Ovary (tissue), 7 donors: ENCODE measurements at regions not wholly inside any gene's neighbourhood (a gene's known extent, or its start where the extent isn't known, plus 50 kb on each side); places are given as distances from the start of the nearest gene placed in this dataset.

ENCODE experiments used
- DNase-seq, 5 donors: peaks; one replicate each; pipeline ENCODE4 v3.0.0-alpha.2; 2019 to 2020
- H3K27ac ChIP-seq, 2 donors: fragments of 200-600 bp; one replicate each; pipeline versions ENCODE4 v1.5.1 to v1.8.0; 2019 to 2022
- H3K27me3 ChIP-seq: fragments of 200-600 bp; one replicate; pipeline ENCODE4 v1.8.0; 2022
- H3K36me3 ChIP-seq: fragments of 200-600 bp; sonication (generic); one replicate; pipeline ENCODE4 v1.5.1; 2019
- H3K4me1 ChIP-seq: one replicate; pipeline ENCODE4 v1.8.1; 2013; ENCODE audit warnings: mild to moderate bottlenecking, moderate library complexity; ENCODE audit not compliant: insufficient read depth
- H3K4me3 ChIP-seq: fragments of 200-600 bp; sonication (generic); one replicate; pipeline ENCODE4 v1.5.1; 2017
- H3K9me3 ChIP-seq, 2 donors: fragments of 200-600 bp in 1 of 2; sonication (generic) in 1 of 2; one replicate each; pipeline versions ENCODE4 v1.5.1 to v1.8.1; 2013 to 2019; ENCODE audit warnings: mild to moderate bottlenecking in 1 of 2, moderate library complexity in 1 of 2
- CTCF ChIP-seq, 3 donors: fragments of 450-650 bp in 2 of 3; fragments of 200-600 bp in 1 of 3; IDR thresholded peaks; one replicate each; pipeline versions ENCODE4 v1.5.1 to v1.8.0; 2016 to 2022; ENCODE audit warnings: antibody characterized with exemption in 3 of 3, mild to moderate bottlenecking in 1 of 3
- EP300 ChIP-seq: sonication (generic); formaldehyde crosslinking; IDR thresholded peaks from one replicate; pipeline ENCODE4 v1.6.1; 2017; ENCODE audit warnings: antibody characterized with exemption
- POLR2A ChIP-seq: fragments of 450-650 bp; IDR thresholded peaks from one replicate; pipeline ENCODE4 v1.6.1; 2017; ENCODE audit warnings: antibody characterized with exemption, mild to moderate bottlenecking, moderate library complexity
- WGBS, 3 donors: extraction: QIAGEN DNeasy Blood & Tissue Kit in 1 of 3; methylation state at CpG; one replicate each; pipeline versions ENCODE4 v1.1.5 to v1.1.7; 2013 to 2017; 5-methylcytosine and 5-hydroxymethylcytosine counted together
- intact Hi-C, 4 donors: fragments of 100-400 bp; cut with DNase I; formaldehyde crosslinking; loops; one replicate each; pipeline versions ENCODE4 v1.11.0 to v1.15.1; 2022 to 2023
- donor health status: DM: no; HTN: no; CAD: no; lungs with moderate emphysema.
- donor health status: DM: no; HTN: no; CAD: no.
- donor health status: Bipolar disorder and iron deficiency.
- donor health status: DM: no; HTN: no; CAD: no.
- donor health status: DM: yes; HTN: yes; CAD: no.

GRCh38 chr13:80840316-80840976 lies 499.5 kb upstream of the SPRY2 start:
- Histone ChIP-seq H3K27me3 (no peaks in the 10 kb centered on the region), H3K9me3 (no peaks in the 10 kb centered on the region), H3K4me3 (no peak overlapping the region), H3K36me3 (no peaks in the 10 kb centered on the region), H3K4me1 (no peaks in the 10 kb centered on the region), H3K27ac (no peak overlapping the region)
- intact Hi-C loops = no loop called here
- no peak for TF ChIP-seq CTCF (IDR thresholded peaks at IDR 0.05)
- TF ChIP-seq EP300 = no peak
- TF ChIP-seq POLR2A = no peak
- WGBS, 3 donors = 20 to 37% (median 34%) methylated on average over 7 of the region's 7 CpGs
- no peak for DNase-seq

GRCh38 chr13:80835902-80836301 lies 495.0 kb upstream of the SPRY2 start:
- no peaks in the 10 kb centered on the region for H3K36me3 ChIP-seq
- H3K27me3 ChIP-seq = no peaks in the 10 kb centered on the region
- TF ChIP-seq EP300 = no peak
- no peak for TF ChIP-seq CTCF (IDR thresholded peaks at IDR 0.05)
- no peak for TF ChIP-seq POLR2A
- H3K9me3 ChIP-seq = no peaks in the 10 kb centered on the region
- no peaks in the 10 kb centered on the region for H3K4me1 ChIP-seq
- intact Hi-C loops = no loop called here
- no peak overlapping the region for H3K4me3 ChIP-seq
- no peak for DNase-seq
- no peak overlapping the region for H3K27ac ChIP-seq

GRCh38 chr13:80830431-80830830 lies 489.5 kb upstream of the SPRY2 start:
- no peak for DNase-seq
- no peaks in the 10 kb centered on the region for H3K9me3 ChIP-seq
- no peak overlapping the region for H3K27ac ChIP-seq
- no peaks in the 10 kb centered on the region for H3K27me3 ChIP-seq
- no peaks in the 10 kb centered on the region for H3K4me1 ChIP-seq
- no peaks in the 10 kb centered on the region for H3K36me3 ChIP-seq
- H3K4me3 ChIP-seq = no peak overlapping the region
- no peak for TF ChIP-seq POLR2A
- TF ChIP-seq CTCF (IDR thresholded peaks at IDR 0.05) = no peak
- no peak for TF ChIP-seq EP300
- intact Hi-C loops = no loop called here

GRCh38 chr13:80828759-80829158 lies 487.8 kb upstream of the SPRY2 start:
- H3K9me3 ChIP-seq = no peaks in the 10 kb centered on the region
- H3K27me3 ChIP-seq = no peaks in the 10 kb centered on the region
- no peaks in the 10 kb centered on the region for H3K36me3 ChIP-seq
- DNase-seq = no peak
- H3K27ac ChIP-seq = no peak overlapping the region
- no peaks in the 10 kb centered on the region for H3K4me1 ChIP-seq
- no peak overlapping the region for H3K4me3 ChIP-seq
- intact Hi-C loops = no loop called here
- WGBS, 3 donors = 87 to 95% (median 92%) methylated on average over 2 of the region's 2 CpGs
- no peak for TF ChIP-seq EP300
- no peak for TF ChIP-seq POLR2A
- no peak for TF ChIP-seq CTCF (IDR thresholded peaks at IDR 0.05)
